ENCODE measurements at regions not wholly inside any gene's neighbourhood (a gene's known extent, or its start where the extent isn't known, plus 50 kb on each side); places are given as distances from the start of the nearest gene placed in this dataset.

DNA sequence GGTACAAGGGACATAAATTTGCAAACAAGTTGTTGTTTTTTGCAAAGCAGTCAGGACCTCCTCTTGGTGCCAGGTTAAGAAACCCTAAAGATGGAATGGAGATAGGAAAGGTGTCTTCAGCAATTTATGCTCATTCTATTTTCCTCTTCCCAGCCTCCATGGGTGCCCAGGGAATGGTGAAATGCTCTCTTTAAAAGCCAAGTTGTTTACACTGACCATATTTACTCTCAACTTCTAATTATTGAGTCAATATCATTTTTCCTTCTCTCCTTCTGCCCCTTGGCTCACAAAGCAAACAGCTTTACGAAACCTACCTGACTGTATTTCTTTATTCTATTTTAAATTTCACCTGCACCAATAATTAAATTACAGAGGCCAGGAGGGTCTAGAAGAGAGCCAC is 138.5 kb upstream of the IRX3 start:
- no peak overlapping the region for H3K4me3 ChIP-seq (ENCODE audit: low read depth, low read length)
- no peak for DNase-seq (ENCODE audit: low read depth)
- TF ChIP-seq POLR2A (IDR thresholded peaks at IDR 0.05; ENCODE audit: extremely low read depth, insufficient read length) (no peak), MYC (IDR thresholded peaks at IDR 0.05; ENCODE audit: low read depth, low read length) (no peak), CTCF (IDR thresholded peaks at IDR 0.05; ENCODE audit: low read depth, low read length) (no peak)
- TF ChIP-seq, protein P1, sequence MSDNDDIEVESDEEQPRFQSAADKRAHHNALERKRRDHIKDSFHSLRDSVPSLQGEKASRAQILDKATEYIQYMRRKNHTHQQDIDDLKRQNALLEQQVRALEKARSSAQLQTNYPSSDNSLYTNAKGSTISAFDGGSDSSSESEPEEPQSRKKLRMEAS (IDR thresholded peaks at IDR 0.05; ENCODE audit: low read depth, low read length): no peak

GRCh38 chr16:54424043-54424451 is 137.5 kb upstream of the IRX3 start:
- TF ChIP-seq MYC (IDR thresholded peaks at IDR 0.05; ENCODE audit: low read depth, low read length): no peak
- TF ChIP-seq, protein P1 (IDR thresholded peaks at IDR 0.05; ENCODE audit: low read depth, low read length): no peak
- no peak for TF ChIP-seq CTCF (IDR thresholded peaks at IDR 0.05; ENCODE audit: low read depth, low read length)
- no peak for TF ChIP-seq POLR2A (IDR thresholded peaks at IDR 0.05; ENCODE audit: extremely low read depth, insufficient read length)
- no peak overlapping the region for H3K4me3 ChIP-seq (ENCODE audit: low read depth, low read length)
- no peak for DNase-seq (ENCODE audit: low read depth)

GRCh38 chr16:54422569-54422978 is 136.0 kb upstream of the IRX3 start:
- no peak for DNase-seq (ENCODE audit: low read depth)
- no peak overlapping the region for H3K4me3 ChIP-seq (ENCODE audit: low read depth, low read length)
- TF ChIP-seq, protein P1 (IDR thresholded peaks at IDR 0.05; ENCODE audit: low read depth, low read length): no peak
- TF ChIP-seq POLR2A (IDR thresholded peaks at IDR 0.05; ENCODE audit: extremely low read depth, insufficient read length) (no peak), CTCF (IDR thresholded peaks at IDR 0.05; ENCODE audit: low read depth, low read length) (no peak), MYC (IDR thresholded peaks at IDR 0.05; ENCODE audit: low read depth, low read length) (no peak)

DNA sequence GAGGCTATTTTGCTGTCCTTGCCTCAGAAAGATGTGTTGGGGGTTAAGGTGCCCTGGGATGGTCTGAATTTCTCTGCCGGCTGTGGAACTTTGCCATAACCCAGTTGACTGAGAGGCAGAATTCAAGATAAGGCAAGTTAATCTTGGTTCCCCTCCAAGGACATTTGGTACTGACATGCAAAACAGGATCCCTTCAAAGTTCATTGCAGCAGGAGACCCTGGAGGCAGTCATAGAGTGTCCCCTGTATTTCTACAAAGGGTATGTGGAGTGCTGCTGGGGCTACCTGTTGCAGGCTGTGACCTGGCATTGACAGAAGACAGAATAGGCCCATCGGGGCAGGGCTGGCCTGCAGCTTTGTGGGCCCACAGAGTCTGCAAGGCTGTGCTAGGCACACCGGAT is 135.6 kb upstream of the IRX3 start:
- no peak for DNase-seq (ENCODE audit: low read depth)
- no peak overlapping the region for H3K4me3 ChIP-seq (ENCODE audit: low read depth, low read length)
- TF ChIP-seq POLR2A (IDR thresholded peaks at IDR 0.05; ENCODE audit: extremely low read depth, insufficient read length) (no peak), CTCF (IDR thresholded peaks at IDR 0.05; ENCODE audit: low read depth, low read length) (no peak)

GRCh38 chr16:54421220-54421619 is 134.6 kb upstream of the IRX3 start:
- no peak for DNase-seq (ENCODE audit: low read depth)
- H3K4me3 ChIP-seq (ENCODE audit: low read depth, low read length): no peak overlapping the region
- TF ChIP-seq, protein P1 (IDR thresholded peaks at IDR 0.05; ENCODE audit: low read depth, low read length): no peak
- TF ChIP-seq CTCF (IDR thresholded peaks at IDR 0.05; ENCODE audit: low read depth, low read length) (no peak), MYC (IDR thresholded peaks at IDR 0.05; ENCODE audit: low read depth, low read length) (no peak)

- H3K4me3 ChIP-seq (ENCODE audit: low read depth, low read length): no peak overlapping the region
- no peak for DNase-seq (ENCODE audit: low read depth)
- TF ChIP-seq CTCF (IDR thresholded peaks at IDR 0.05; ENCODE audit: low read depth, low read length): no peak
- TF ChIP-seq MYC (IDR thresholded peaks at IDR 0.05; ENCODE audit: low read depth, low read length): no peak
- TF ChIP-seq, protein P1 (IDR thresholded peaks at IDR 0.05; ENCODE audit: low read depth, low read length): no peak
- no peak for TF ChIP-seq POLR2A (IDR thresholded peaks at IDR 0.05; ENCODE audit: extremely low read depth, insufficient read length)
Measured at GRCh38 chr16:54418903-54419302, 132.3 kb upstream of the IRX3 start.
